Natural killer cell (primary cell): ENCODE measurements at regions not wholly inside any gene's neighbourhood (a gene's known extent, or its start where the extent isn't known, plus 50 kb on each side); places are given as distances from the start of the nearest gene placed in this dataset.
A peak's percentile ranks its signal among the peaks of the same experiment; 100 is the strongest.

ENCODE experiments used
- ATAC-seq, 3 donors: fragments of 150-1000 bp in 2 of 3; fragments of 200-7000 bp in 1 of 3; cut with Tn5 transposase; 1 replicate in 1 of 3; 2 replicates in 2 of 3; pipeline ENCODE4 v1.10.0; 2021; ENCODE audit warnings: mild to moderate bottlenecking in 2 of 3, moderate library complexity in 2 of 3
- DNase-seq, 2 donors: peaks; one replicate each; pipeline versions ENCODE4 v3.0.0 to v3.0.0-alpha.2; 2013 to 2021; ENCODE audit warnings: mixed read lengths in 1 of 2
- H3K27ac ChIP-seq: one replicate; pipeline ENCODE4 v1.5.1; 2013; ENCODE audit warnings: mild to moderate bottlenecking, low read length
- H3K27me3 ChIP-seq: one replicate; pipeline ENCODE4 v1.6.1; 2013; ENCODE audit warnings: low read length; ENCODE audit not compliant: control insufficient read depth, insufficient read depth
- H3K36me3 ChIP-seq: one replicate; pipeline ENCODE4 v1.6.1; 2013; ENCODE audit warnings: low read length; ENCODE audit not compliant: control insufficient read depth, insufficient read depth
- H3K4me1 ChIP-seq: one replicate; pipeline ENCODE4 v1.6.1; 2013; ENCODE audit warnings: low read length; ENCODE audit not compliant: control insufficient read depth, insufficient read depth
- H3K4me3 ChIP-seq: one replicate; pipeline ENCODE4 v1.5.1; 2013; ENCODE audit warnings: low read length
- H3K9me3 ChIP-seq: one replicate; pipeline ENCODE4 v1.6.1; 2013; ENCODE audit warnings: low read length; ENCODE audit not compliant: control insufficient read depth, insufficient read depth
- H3K27ac Mint-ChIP-seq, 2 donors: one replicate each; pipeline ENCODE4 v1.8.0; 2022; ENCODE audit warnings: mild to moderate bottlenecking in 2 of 2, mixed read lengths in 2 of 2, moderate library complexity in 1 of 2
- H3K27me3 Mint-ChIP-seq, 2 donors: one replicate each; pipeline ENCODE4 v1.8.0; 2022; ENCODE audit warnings: low read depth in 2 of 2, mixed read lengths in 2 of 2
- H3K36me3 Mint-ChIP-seq: one replicate; pipeline ENCODE4 v1.8.0; 2022; ENCODE audit warnings: mixed read lengths
- H3K4me1 Mint-ChIP-seq, 2 donors: one replicate each; pipeline ENCODE4 v1.8.0; 2022; ENCODE audit warnings: mixed read lengths in 2 of 2
- H3K4me3 Mint-ChIP-seq: one replicate; pipeline ENCODE4 v1.8.0; 2022; ENCODE audit warnings: mild to moderate bottlenecking, moderate library complexity, mixed read lengths
- H3K9me3 Mint-ChIP-seq, 2 donors: one replicate each; pipeline ENCODE4 v1.8.0; 2022; ENCODE audit warnings: mixed read lengths in 2 of 2
- CTCF ChIP-seq: fragments of 200-600 bp; IDR thresholded peaks from one replicate; pipeline ENCODE4 v1.8.0; 2022; ENCODE audit warnings: antibody characterized with exemption
- WGBS: methylation state at CpG from one replicate; pipeline ENCODE4 v1.1.7; 2013; ENCODE audit warnings: missing lambda C conversion rate; ENCODE audit not compliant: insufficient coverage; 5-methylcytosine and 5-hydroxymethylcytosine counted together
- intact Hi-C: fragments of 100-400 bp; cut with micrococcal nuclease; formaldehyde crosslinking; loops from one replicate; pipeline ENCODE4 v1.14.2; 2022

GRCh38 chr5:24272741-24273140 is 372.0 kb downstream of the CDH10 start:
- Histone ChIP-seq H3K27me3 (no peaks in the 10 kb centered on the region), H3K9me3 (no peaks in the 10 kb centered on the region), H3K4me1 (no peaks in the 10 kb centered on the region), H3K27ac (no peak overlapping the region), H3K36me3 (no peaks in the 10 kb centered on the region), H3K4me3 (no peak overlapping the region)
- intact Hi-C loops, result no loop called here
- no peak overlapping the region for H3K4me3 Mint-ChIP-seq
- no peaks in the 10 kb centered on the region for H3K4me1 Mint-ChIP-seq
- no peak for TF ChIP-seq CTCF
- WGBS, result 79% methylated on average over 7 of the region's 7 CpGs
- peaks cover 3 to 6% of the 10 kb centered on the region in 2 donors for H3K9me3 Mint-ChIP-seq
- H3K27me3 Mint-ChIP-seq, result no peaks in the 10 kb centered on the region
- H3K27ac Mint-ChIP-seq, result no peak overlapping the region
- H3K36me3 Mint-ChIP-seq, result peaks cover 8% of the 10 kb centered on the region
- DNase-seq, result peak in 1 of 2 donors; percentile 33
- peak in 1 of 3 donors; percentile 21 for ATAC-seq

GRCh38 chr5:24280215-24280614 is 364.6 kb downstream of the CDH10 start:
- no peaks in the 10 kb centered on the region for H3K4me1 Mint-ChIP-seq
- H3K36me3 Mint-ChIP-seq, result no peaks in the 10 kb centered on the region
- H3K9me3 Mint-ChIP-seq, result peaks cover 2 to 8% of the 10 kb centered on the region in 2 donors
- Histone ChIP-seq H3K27ac (no peak overlapping the region), H3K27me3 (no peaks in the 10 kb centered on the region), H3K4me3 (no peak overlapping the region), H3K36me3 (no peaks in the 10 kb centered on the region), H3K4me1 (no peaks in the 10 kb centered on the region), H3K9me3 (peaks cover 4% of the 10 kb centered on the region)
- no peaks in the 10 kb centered on the region for H3K27me3 Mint-ChIP-seq
- H3K27ac Mint-ChIP-seq, result no peak overlapping the region
- intact Hi-C loops, result no loop called here
- 76% methylated on average over 5 of the region's 5 CpGs for WGBS
- no peak overlapping the region for H3K4me3 Mint-ChIP-seq
- TF ChIP-seq CTCF, result no peak
- DNase-seq (no peak), ATAC-seq (no peak)

- ATAC-seq (no peak), DNase-seq (no peak)
- Histone ChIP-seq H3K9me3 (peaks cover 4% of the 10 kb centered on the region), H3K4me1 (no peaks in the 10 kb centered on the region), H3K27me3 (no peaks in the 10 kb centered on the region), H3K36me3 (no peaks in the 10 kb centered on the region), H3K27ac (no peak overlapping the region), H3K4me3 (no peak overlapping the region)
- no peak for TF ChIP-seq CTCF
- H3K4me3 Mint-ChIP-seq, result no peak overlapping the region
- H3K27me3 Mint-ChIP-seq, result no peaks in the 10 kb centered on the region
- intact Hi-C loops, result no loop called here
- WGBS, result no CpG with 5 or more reads among the region's 1 CpG
- H3K36me3 Mint-ChIP-seq, result no peaks in the 10 kb centered on the region
- H3K9me3 Mint-ChIP-seq, result peaks cover 7 to 8% of the 10 kb centered on the region in 2 donors
- no peak overlapping the region for H3K27ac Mint-ChIP-seq
- no peaks in the 10 kb centered on the region for H3K4me1 Mint-ChIP-seq
Observed at GRCh38 chr5:24281818-24282217, 363.0 kb downstream of the CDH10 start.

GRCh38 chr5:24289582-24290335 is 355.0 kb downstream of the CDH10 start:
- TF ChIP-seq CTCF, result no peak
- Histone ChIP-seq H3K27me3 (no peaks in the 10 kb centered on the region), H3K4me3 (no peak overlapping the region), H3K4me1 (no peaks in the 10 kb centered on the region), H3K36me3 (no peaks in the 10 kb centered on the region), H3K9me3 (no peaks in the 10 kb centered on the region), H3K27ac (no peak overlapping the region)
- no peak for ATAC-seq
- no peak overlapping the region for H3K27ac Mint-ChIP-seq
- H3K36me3 Mint-ChIP-seq, result peaks cover 15% of the 10 kb centered on the region
- no peak for DNase-seq
- intact Hi-C loops, result no loop called here
- H3K9me3 Mint-ChIP-seq, result peaks cover 16 to 22% of the 10 kb centered on the region in 2 donors
- H3K4me3 Mint-ChIP-seq, result no peak overlapping the region
- no CpG with 5 or more reads among the region's 2 CpGs for WGBS
- no peaks in the 10 kb centered on the region for H3K4me1 Mint-ChIP-seq
- no peaks in the 10 kb centered on the region for H3K27me3 Mint-ChIP-seq
